H1 (cell line): ENCODE measurements at regions not wholly inside any gene's neighbourhood (a gene's known extent, or its start where the extent isn't known, plus 50 kb on each side); places are given as distances from the start of the nearest gene placed in this dataset.

Source experiments
- GTF2F1 ChIP-seq: IDR thresholded peaks from 2 replicates; pipeline ENCODE4 v1.6.1; 2012; ENCODE audit warnings: low read depth, low read length, improper control_type of control experiment, borderline replicate concordance
- POLR2AphosphoS5 ChIP-seq: IDR thresholded peaks from 2 replicates; pipeline ENCODE4 v1.6.1; 2011; ENCODE audit warnings: low read depth, low read length
- TF ChIP-seq, protein P1 (sequence below), 3 experiments: IDR thresholded peaks; 1 replicate in 2 of 3; 2 replicates in 1 of 3; pipeline versions ENCODE4 v1.5.1 to v1.6.1; 2011; ENCODE audit warnings: low read length in 3 of 3, mild to moderate bottlenecking in 3 of 3, inconsistent platforms in 2 of 3, low read depth in 1 of 3, moderate library complexity in 1 of 3; ENCODE audit not compliant: insufficient read depth in 1 of 3; ENCODE audit errors: control extremely low read depth in 1 of 3

GRCh38 chr3:159196359-159196758, 394.5 kb downstream of the MFSD1 start (continued):
- TF ChIP-seq, protein P1, sequence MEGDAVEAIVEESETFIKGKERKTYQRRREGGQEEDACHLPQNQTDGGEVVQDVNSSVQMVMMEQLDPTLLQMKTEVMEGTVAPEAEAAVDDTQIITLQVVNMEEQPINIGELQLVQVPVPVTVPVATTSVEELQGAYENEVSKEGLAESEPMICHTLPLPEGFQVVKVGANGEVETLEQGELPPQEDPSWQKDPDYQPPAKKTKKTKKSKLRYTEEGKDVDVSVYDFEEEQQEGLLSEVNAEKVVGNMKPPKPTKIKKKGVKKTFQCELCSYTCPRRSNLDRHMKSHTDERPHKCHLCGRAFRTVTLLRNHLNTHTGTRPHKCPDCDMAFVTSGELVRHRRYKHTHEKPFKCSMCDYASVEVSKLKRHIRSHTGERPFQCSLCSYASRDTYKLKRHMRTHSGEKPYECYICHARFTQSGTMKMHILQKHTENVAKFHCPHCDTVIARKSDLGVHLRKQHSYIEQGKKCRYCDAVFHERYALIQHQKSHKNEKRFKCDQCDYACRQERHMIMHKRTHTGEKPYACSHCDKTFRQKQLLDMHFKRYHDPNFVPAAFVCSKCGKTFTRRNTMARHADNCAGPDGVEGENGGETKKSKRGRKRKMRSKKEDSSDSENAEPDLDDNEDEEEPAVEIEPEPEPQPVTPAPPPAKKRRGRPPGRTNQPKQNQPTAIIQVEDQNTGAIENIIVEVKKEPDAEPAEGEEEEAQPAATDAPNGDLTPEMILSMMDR (IDR thresholded peaks at IDR 0.05; ENCODE audit: control extremely low read depth in 1 of 3, insufficient read depth in 1 of 3, low read depth in 1 of 3, low read length in 3 of 3) = no peak
- TF ChIP-seq GTF2F1 (no peak), POLR2AphosphoS5 (no peak)
